ENCODE measurements at regions not wholly inside any gene's neighbourhood (a gene's known extent, or its start where the extent isn't known, plus 50 kb on each side); places are given as distances from the start of the nearest gene placed in this dataset.

GRCh38 chr11:70661761-70662501 lies 263.6 kb downstream of the CTTN start:
- no peak for DNase-seq (ENCODE audit: low read depth, low spot score)
- no peak overlapping the region for H3K27ac ChIP-seq

GRCh38 chr11:70662691-70663098 lies 264.4 kb downstream of the CTTN start:
- no peak for DNase-seq (ENCODE audit: low read depth, low spot score)
- no peak overlapping the region for H3K27ac ChIP-seq

- no peak for DNase-seq (ENCODE audit: low read depth, low spot score)
- no peak overlapping the region for H3K27ac ChIP-seq
Observed at GRCh38 chr11:70663815-70664214, 265.5 kb downstream of the CTTN start.

DNA sequence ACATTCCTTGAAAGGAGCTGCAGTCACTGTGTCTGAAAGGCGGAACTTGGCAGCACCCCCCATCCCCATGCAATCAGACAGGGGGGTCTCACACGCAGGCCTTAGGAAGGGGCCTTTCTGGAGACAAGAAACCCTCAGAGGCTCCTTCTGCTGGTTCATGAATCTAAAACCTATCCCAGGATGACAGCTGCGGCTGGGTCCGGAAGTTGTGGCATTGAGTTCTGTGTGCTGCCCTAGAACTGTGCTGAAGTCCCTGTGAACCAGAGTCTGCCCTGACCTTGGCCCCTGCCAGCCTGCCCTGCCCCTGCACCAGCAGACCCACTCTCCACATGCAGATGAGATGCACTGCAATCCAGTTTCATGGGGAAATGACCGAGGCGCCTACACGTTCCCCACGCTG lies 268.0 kb downstream of the CTTN start:
- H3K27ac ChIP-seq: no peak overlapping the region
- DNase-seq (ENCODE audit: low read depth, low spot score): no peak

DNA sequence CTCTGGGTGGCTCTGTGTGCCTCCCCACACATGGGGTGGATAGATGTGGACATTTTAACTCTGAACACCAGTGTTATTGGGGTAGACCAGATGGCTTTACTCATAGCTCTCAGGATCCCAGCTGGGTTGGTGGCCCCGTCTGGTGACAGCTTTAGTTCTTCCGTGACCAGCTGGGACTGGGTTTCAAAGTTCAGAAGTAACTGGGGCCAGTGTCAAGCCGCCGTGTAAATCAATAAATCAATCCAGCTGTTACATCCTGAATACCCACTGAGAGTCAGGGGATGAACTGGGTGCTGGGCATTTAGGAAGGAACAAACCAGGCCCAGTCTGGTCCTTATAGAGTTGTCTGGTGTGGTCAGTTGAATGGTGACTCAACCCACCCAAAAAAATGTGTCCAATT lies 269.4 kb downstream of the CTTN start:
- DNase-seq (ENCODE audit: low read depth, low spot score): no peak
- H3K27ac ChIP-seq: no peak overlapping the region

DNA sequence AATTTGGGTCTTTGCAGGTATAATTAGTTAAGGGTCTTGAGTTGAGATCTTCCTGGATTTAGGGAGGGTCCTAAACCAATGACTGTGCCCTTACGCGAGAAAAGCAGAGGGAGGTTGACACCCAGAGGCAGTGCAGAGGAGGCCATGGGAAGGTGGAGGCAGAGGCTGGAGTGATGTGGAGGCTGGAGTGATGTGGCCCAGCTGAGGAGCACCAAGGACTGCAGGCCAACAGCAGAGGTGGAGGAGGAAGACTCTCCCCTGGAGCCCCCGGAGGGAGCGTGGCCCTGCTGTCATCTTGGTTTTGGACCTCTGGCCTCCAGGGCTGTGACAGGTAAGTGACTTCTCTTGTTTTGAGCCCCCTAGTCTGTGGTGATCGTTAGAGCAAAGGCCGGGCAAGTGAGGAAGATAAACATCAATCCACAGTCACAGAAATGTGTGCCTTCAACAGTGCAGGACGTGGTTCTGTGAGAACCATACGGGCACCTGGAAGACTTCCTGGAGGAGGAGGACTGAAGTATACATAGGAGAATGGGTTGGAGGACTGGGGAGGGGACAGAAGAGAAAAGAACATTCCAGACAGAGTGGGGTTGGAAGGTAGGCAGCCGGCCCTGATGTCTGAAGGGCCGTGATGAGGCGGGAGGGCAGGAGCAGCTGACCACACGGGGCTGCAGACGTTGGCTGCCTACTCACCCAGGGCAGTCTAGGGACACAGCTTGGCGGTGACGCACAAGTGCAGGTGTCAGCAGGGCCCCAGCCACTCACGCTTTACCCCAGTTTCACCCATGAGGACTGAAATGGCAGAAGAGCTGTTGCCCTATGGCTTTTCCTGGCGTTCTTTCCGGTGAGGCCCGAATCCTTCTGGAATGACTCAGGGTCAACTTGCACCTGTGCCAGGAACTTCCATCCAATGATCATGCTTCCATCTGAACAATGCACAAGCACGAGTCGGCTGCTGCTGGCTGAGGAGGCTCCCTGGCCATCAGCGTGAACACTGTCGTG lies 270.2 kb downstream of the CTTN start:
- DNase-seq (ENCODE audit: low read depth, low spot score): no peak
- H3K27ac ChIP-seq: no peak overlapping the region

GRCh38 chr11:70669281-70669680 lies 271.0 kb downstream of the CTTN start:
- H3K27ac ChIP-seq: no peak overlapping the region

GRCh38 chr11:70669871-70670675 lies 271.7 kb downstream of the CTTN start:
- no peak for DNase-seq (ENCODE audit: low read depth, low spot score)
- H3K27ac ChIP-seq: no peak overlapping the region

More at GRCh38 chr11:70669281-70669680, 271.0 kb downstream of the CTTN start:
- DNase-seq (ENCODE audit: low read depth, low spot score): no peak

- no peak overlapping the region for H3K27ac ChIP-seq
- no peak for DNase-seq (ENCODE audit: low read depth, low spot score)
Observed at GRCh38 chr11:70670676-70671034, 272.3 kb downstream of the CTTN start.

DNA sequence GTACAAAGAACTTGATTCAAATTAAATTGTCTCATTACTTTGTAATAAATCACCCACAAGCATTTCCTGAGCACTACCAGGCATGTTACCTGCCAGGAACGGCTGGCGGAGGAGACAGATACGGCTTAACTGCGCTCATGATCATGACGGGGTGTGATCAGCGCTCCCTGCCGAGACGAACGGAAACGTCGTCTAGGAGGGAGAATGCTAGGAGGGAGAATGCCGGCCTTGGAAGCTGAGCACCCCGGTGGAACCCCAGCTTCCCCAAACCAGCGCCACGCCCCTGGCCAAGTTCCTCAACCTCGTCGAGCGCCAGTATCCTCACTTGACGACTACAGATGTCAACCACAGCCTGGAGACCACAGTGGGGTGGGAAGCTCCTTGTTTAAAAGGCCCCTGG lies 272.8 kb downstream of the CTTN start:
- DNase-seq (ENCODE audit: low read depth, low spot score): no peak
- no peak overlapping the region for H3K27ac ChIP-seq

- H3K27ac ChIP-seq: no peak overlapping the region
- DNase-seq (ENCODE audit: low read depth, low spot score): no peak
Observed at GRCh38 chr11:70671611-70672010, 273.3 kb downstream of the CTTN start.

- no peak for DNase-seq (ENCODE audit: low read depth, low spot score)
- no peak overlapping the region for H3K27ac ChIP-seq
Observed at GRCh38 chr11:70672991-70673653, 274.8 kb downstream of the CTTN start.

GRCh38 chr11:70674605-70675004 lies 276.3 kb downstream of the CTTN start:
- H3K27ac ChIP-seq: no peak overlapping the region
- DNase-seq (ENCODE audit: low read depth, low spot score): no peak

- no peak overlapping the region for H3K27ac ChIP-seq
- DNase-seq (ENCODE audit: low read depth, low spot score): no peak
Observed at GRCh38 chr11:70675697-70676374, 277.5 kb downstream of the CTTN start.

DNA sequence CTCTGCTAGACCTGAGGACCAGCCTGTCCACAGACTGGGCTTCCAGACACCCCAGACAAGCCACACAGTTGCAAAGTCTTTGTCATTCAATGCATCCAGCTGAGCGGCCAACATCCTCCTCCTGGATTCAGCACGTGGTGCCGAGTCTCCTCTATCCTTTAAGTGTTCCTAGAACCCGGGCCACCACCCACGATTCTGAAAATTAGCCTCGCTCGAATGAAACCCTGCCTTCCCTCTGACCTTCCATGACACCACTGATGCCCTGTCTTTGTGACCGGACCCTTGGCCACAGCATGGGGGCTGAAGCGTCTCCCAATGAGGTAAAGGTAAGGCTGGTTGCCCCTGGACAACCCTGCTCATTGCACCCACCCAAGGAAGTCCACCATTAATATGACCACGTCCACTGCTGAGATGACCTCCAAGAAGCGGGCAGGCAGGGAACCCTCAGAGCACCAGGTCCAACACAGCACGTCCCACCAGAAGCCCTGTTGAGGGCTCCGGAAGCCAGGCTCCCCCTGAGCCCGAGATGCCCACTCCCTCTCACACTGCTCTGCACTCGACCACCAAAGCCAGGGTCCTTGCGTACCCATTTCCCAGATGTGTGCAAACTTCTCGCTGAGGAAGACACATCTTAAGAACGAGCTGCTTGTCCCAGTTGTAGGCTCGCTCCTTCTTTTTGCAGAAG lies 279.0 kb downstream of the CTTN start:
- no peak for DNase-seq (ENCODE audit: low read depth, low spot score)
- H3K27ac ChIP-seq: no peak overlapping the region

GRCh38 chr11:70678931-70679900 lies 280.9 kb downstream of the CTTN start:
- no peak overlapping the region for H3K27ac ChIP-seq
- no peak for DNase-seq (ENCODE audit: low read depth, low spot score)

DNA sequence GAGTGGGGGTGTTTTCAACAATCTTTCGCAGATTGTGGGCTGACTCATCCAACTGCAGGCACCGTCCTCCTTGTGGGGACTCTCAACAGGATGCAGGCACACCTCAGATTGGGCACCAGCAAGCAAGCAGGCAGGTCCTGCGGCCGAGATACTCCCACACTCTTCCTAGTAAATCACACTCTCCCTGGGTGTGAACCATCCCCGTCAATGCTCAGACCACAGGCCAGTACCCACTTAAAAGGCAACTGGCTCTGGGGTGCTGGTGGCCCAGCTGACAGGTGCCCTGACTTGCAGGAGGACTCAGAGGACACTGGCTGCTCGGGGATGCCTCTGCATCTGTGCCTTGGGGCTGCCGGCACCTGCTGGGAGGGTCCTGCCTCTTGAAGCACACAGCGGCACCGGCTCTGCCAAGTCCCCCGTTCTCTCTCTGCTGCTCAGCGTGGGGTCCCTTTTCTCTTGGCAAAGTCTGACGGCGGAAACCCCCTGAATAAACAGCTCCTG lies 282.5 kb downstream of the CTTN start:
- no peak for DNase-seq (ENCODE audit: low read depth, low spot score)

GRCh38 chr11:70682056-70682455 lies 283.7 kb downstream of the CTTN start:
- H3K27ac ChIP-seq: no peak overlapping the region
- no peak for DNase-seq (ENCODE audit: low read depth, low spot score)

More for the DNA sequence above, 282.5 kb downstream of the CTTN start:
- no peak overlapping the region for H3K27ac ChIP-seq

All from epithelial cell of prostate (primary cell).